ENCODE measurements at regions not wholly inside any gene's neighbourhood (a gene's known extent, or its start where the extent isn't known, plus 50 kb on each side); places are given as distances from the start of the nearest gene placed in this dataset.

GRCh38 chr11:86745571-86745970 lies 54.8 kb upstream of the PRSS23 start:
- no peak overlapping the region; a peak in 1 of 5 replicates for H3K4me3 Mint-ChIP-seq
- Histone ChIP-seq H2BK120ac (ENCODE audit: low read depth, low read length, poor library complexity, severe bottlenecking) (no peak overlapping the region), H3K79me1 (ENCODE audit: insufficient read depth, low read depth, low read length, poor library complexity, severe bottlenecking) (no peaks in the 10 kb centered on the region), H3K14ac (ENCODE audit: insufficient read depth, low read length) (no peak overlapping the region), H3K27ac (ENCODE audit: insufficient read length, low read depth, low read length) (no peak overlapping the region), H3K23me2 (ENCODE audit: insufficient read length, low read depth, low read length, poor library complexity, severe bottlenecking) (no peaks in the 10 kb centered on the region), H2BK15ac (ENCODE audit: low read depth, low read length) (no peak overlapping the region), H3K4ac (ENCODE audit: low read depth, low read length) (no peak overlapping the region), H3K56ac (ENCODE audit: insufficient read length, low read depth, low read length) (no peak overlapping the region), H4K8ac (replicated peaks; ENCODE audit: insufficient read length, low read depth, low read length) (no peak overlapping the region), H3K9me3 (ENCODE audit: control insufficient read depth, low read depth, low read length) (no peaks in the 10 kb centered on the region), H4K20me1 (ENCODE audit: control insufficient read depth, insufficient read depth, insufficient read length) (no peaks in the 10 kb centered on the region), H3T11ph (ENCODE audit: low read length) (no peak overlapping the region), H3K4me2 (ENCODE audit: insufficient read depth, insufficient read length, low read length) (no peak overlapping the region), H3K27me3 (ENCODE audit: insufficient read depth, low read length) (no peaks in the 10 kb centered on the region), H2AFZ (ENCODE audit: low read length) (no peak overlapping the region), H3K9ac (ENCODE audit: extremely low read depth, insufficient read length, low read length) (no peak overlapping the region), H2BK12ac (ENCODE audit: insufficient read length, low read depth, low read length) (no peak overlapping the region), H2BK20ac (ENCODE audit: low read depth, low read length, poor library complexity, severe bottlenecking) (no peak overlapping the region), H2AK5ac (ENCODE audit: insufficient read length, low read length) (no peak overlapping the region), H3K23ac (ENCODE audit: insufficient read length, low read depth, low read length) (no peak overlapping the region), H3K18ac (ENCODE audit: insufficient read length, low read depth, low read length) (no peak overlapping the region), H3K79me2 (ENCODE audit: insufficient read depth, low read length) (no peaks in the 10 kb centered on the region), H2BK5ac (ENCODE audit: insufficient read length, low read length) (no peak overlapping the region), H4K5ac (ENCODE audit: insufficient read length, low read depth, low read length) (no peak overlapping the region), H3K4me1 (ENCODE audit: insufficient read depth, low read length) (no peaks in the 10 kb centered on the region; the same call in 1 of the 2 replicates), H4K91ac (ENCODE audit: insufficient read length, low read depth, low read length) (no peak overlapping the region)
- H3K36me3 Mint-ChIP-seq (ENCODE audit: insufficient read depth in 1 of 3, low read depth in 3 of 3) = peaks cover 0 to 2% (median 0%) of the 10 kb centered on the region in 3 experiments; a peak in 2 of 7 replicates
- WGBS (ENCODE audit: extremely low coverage, insufficient read length, low lambda C conversion rate) = no CpG with 5 or more reads among the region's 2 CpGs
- no peak overlapping the region for H3K27ac Mint-ChIP-seq
- peaks cover 2% of the 10 kb centered on the region; the same call in 1 of the 2 replicates for H3K27me3 Mint-ChIP-seq (ENCODE audit: low read depth)
- DNase-seq = no peak
- no peaks in the 10 kb centered on the region; a peak in 1 of 5 replicates for H3K9me3 Mint-ChIP-seq
- TF ChIP-seq, protein P1, sequence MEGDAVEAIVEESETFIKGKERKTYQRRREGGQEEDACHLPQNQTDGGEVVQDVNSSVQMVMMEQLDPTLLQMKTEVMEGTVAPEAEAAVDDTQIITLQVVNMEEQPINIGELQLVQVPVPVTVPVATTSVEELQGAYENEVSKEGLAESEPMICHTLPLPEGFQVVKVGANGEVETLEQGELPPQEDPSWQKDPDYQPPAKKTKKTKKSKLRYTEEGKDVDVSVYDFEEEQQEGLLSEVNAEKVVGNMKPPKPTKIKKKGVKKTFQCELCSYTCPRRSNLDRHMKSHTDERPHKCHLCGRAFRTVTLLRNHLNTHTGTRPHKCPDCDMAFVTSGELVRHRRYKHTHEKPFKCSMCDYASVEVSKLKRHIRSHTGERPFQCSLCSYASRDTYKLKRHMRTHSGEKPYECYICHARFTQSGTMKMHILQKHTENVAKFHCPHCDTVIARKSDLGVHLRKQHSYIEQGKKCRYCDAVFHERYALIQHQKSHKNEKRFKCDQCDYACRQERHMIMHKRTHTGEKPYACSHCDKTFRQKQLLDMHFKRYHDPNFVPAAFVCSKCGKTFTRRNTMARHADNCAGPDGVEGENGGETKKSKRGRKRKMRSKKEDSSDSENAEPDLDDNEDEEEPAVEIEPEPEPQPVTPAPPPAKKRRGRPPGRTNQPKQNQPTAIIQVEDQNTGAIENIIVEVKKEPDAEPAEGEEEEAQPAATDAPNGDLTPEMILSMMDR (conservative IDR thresholded peaks at IDR 0.05) = no peak
- peaks cover 10 to 12% of the 10 kb centered on the region in 2 experiments for H3K4me1 Mint-ChIP-seq
